Loucy (cell line): ENCODE measurements at regions not wholly inside any gene's neighbourhood (a gene's known extent, or its start where the extent isn't known, plus 50 kb on each side); places are given as distances from the start of the nearest gene placed in this dataset.

Experiments used
- H2AFZ ChIP-seq: fragments of 200-600 bp; sonication (generic); 2 replicates; pipeline ENCODE4 v1.6.0; 2016; ENCODE audit warnings: antibody characterized with exemption, mild to moderate bottlenecking, low read length, moderate library complexity
- H3F3A ChIP-seq: fragments of 200-600 bp; 2 replicates; pipeline ENCODE4 v1.6.0; 2016; ENCODE audit warnings: antibody characterized with exemption, low read depth, mild to moderate bottlenecking
- H3K27me3 ChIP-seq: fragments of 200-600 bp; sonication (generic); 2 replicates; pipeline ENCODE4 v1.6.1; 2014; ENCODE audit warnings: low read length, mild to moderate bottlenecking; ENCODE audit not compliant: insufficient read depth, poor library complexity, severe bottlenecking
- H3K36me3 ChIP-seq: fragments of 200-600 bp; sonication (generic); 2 replicates; pipeline ENCODE4 v1.6.1; 2016; ENCODE audit warnings: low read length; ENCODE audit not compliant: insufficient read depth
- H3K4me1 ChIP-seq: fragments of 200-600 bp; sonication (generic); 2 replicates; pipeline ENCODE4 v1.5.1; 2014; ENCODE audit warnings: low read length, mild to moderate bottlenecking; ENCODE audit not compliant: insufficient read depth, poor library complexity, severe bottlenecking
- H3K4me2 ChIP-seq: fragments of 200-600 bp; sonication (generic); 2 replicates; pipeline ENCODE4 v1.6.0; 2014; ENCODE audit warnings: antibody characterized with exemption, low read length, low read depth, mild to moderate bottlenecking; ENCODE audit not compliant: poor library complexity, severe bottlenecking
- H3K4me3 ChIP-seq: fragments of 200-600 bp; sonication (generic); 2 replicates; pipeline ENCODE4 v1.5.1; 2014; ENCODE audit warnings: low read length, mild to moderate bottlenecking, mixed read lengths; ENCODE audit not compliant: poor library complexity, severe bottlenecking
- H3K79me2 ChIP-seq: fragments of 200-600 bp; sonication (generic); 2 replicates; pipeline ENCODE4 v1.6.1; 2014; ENCODE audit warnings: low read length; ENCODE audit not compliant: insufficient read depth
- H3K9ac ChIP-seq: fragments of 200-600 bp; sonication (generic); 2 replicates; pipeline ENCODE4 v1.6.0; 2014; ENCODE audit warnings: mild to moderate bottlenecking, low read depth, low read length, moderate library complexity; ENCODE audit not compliant: poor library complexity, severe bottlenecking
- H3K9me2 ChIP-seq: fragments of 200-600 bp; sonication (generic); replicated peaks from 2 replicates; pipeline ENCODE4 v1.6.1; 2016; ENCODE audit warnings: low read depth, low read length, mixed read lengths
- H3K9me3 ChIP-seq: fragments of 200-600 bp; sonication (generic); 2 replicates; pipeline ENCODE4 v1.6.1; 2014; ENCODE audit warnings: mild to moderate bottlenecking, antibody characterized with exemption, low read length, low read depth; ENCODE audit not compliant: insufficient read depth
- H4K20me1 ChIP-seq: fragments of 200-600 bp; sonication (generic); 2 replicates; pipeline ENCODE4 v1.6.0; 2014; ENCODE audit warnings: antibody characterized with exemption, low read length, mild to moderate bottlenecking; ENCODE audit not compliant: insufficient read depth, poor library complexity, severe bottlenecking
- EZH2phosphoT487 ChIP-seq: fragments of 200-600 bp; IDR thresholded peaks from 2 replicates; pipeline ENCODE4 v1.6.1; 2018; ENCODE audit warnings: antibody characterized with exemption, mild to moderate bottlenecking, moderate library complexity, borderline replicate concordance
- TF ChIP-seq, protein P1 (sequence below): fragments of 200-600 bp; sonication (generic); conservative IDR thresholded peaks from 2 replicates; pipeline ENCODE4 v1.5.1; 2014; ENCODE audit warnings: mild to moderate bottlenecking, antibody characterized with exemption, low read length

DNA sequence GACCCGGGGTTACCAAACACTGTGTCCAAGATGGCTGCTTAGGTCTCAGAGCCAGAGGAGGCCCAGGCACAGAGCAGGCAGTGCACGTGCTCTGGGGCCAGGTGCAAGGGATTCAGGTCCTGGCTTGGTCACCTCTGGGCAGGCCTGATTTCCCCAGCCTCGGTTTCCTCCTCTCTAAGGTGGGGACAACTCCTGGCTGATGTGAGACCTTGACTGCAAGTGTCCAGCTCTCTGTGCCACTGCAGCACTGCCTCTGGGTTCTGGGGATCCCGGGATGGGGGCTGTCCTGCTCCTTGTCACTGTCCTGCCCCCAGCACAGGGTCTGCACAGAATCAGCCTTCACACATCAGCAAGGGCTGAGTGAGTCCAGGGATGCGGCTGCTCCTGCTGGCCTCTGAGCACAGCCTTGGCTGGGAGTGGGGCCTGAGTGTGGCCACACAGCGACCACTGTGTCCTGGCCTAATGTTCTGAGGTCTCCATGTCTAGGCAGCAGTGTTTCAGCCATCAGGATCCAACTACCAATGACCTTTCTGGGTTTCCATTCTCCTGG lies 170.2 kb upstream of the HDAC4 start:
- H3K4me1 ChIP-seq, result no peaks in the 10 kb centered on the region
- H3K27me3 ChIP-seq, result no peaks in the 10 kb centered on the region
- no peaks in the 10 kb centered on the region for H3K36me3 ChIP-seq
- H3K4me3 ChIP-seq, result no peak overlapping the region
- peaks cover 10% of the 10 kb centered on the region; the same call in 1 of the 2 replicates for H3K9me3 ChIP-seq
- TF ChIP-seq, protein P1, sequence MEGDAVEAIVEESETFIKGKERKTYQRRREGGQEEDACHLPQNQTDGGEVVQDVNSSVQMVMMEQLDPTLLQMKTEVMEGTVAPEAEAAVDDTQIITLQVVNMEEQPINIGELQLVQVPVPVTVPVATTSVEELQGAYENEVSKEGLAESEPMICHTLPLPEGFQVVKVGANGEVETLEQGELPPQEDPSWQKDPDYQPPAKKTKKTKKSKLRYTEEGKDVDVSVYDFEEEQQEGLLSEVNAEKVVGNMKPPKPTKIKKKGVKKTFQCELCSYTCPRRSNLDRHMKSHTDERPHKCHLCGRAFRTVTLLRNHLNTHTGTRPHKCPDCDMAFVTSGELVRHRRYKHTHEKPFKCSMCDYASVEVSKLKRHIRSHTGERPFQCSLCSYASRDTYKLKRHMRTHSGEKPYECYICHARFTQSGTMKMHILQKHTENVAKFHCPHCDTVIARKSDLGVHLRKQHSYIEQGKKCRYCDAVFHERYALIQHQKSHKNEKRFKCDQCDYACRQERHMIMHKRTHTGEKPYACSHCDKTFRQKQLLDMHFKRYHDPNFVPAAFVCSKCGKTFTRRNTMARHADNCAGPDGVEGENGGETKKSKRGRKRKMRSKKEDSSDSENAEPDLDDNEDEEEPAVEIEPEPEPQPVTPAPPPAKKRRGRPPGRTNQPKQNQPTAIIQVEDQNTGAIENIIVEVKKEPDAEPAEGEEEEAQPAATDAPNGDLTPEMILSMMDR, result no peak
- TF ChIP-seq EZH2phosphoT487, result no peak
- no peaks in the 10 kb centered on the region for H3K79me2 ChIP-seq
- no peaks in the 10 kb centered on the region for H3K9me2 ChIP-seq
- no peaks in the 10 kb centered on the region for H3F3A ChIP-seq
- no peak overlapping the region for H2AFZ ChIP-seq
- no peaks in the 10 kb centered on the region for H4K20me1 ChIP-seq
- no peak overlapping the region for H3K9ac ChIP-seq
- H3K4me2 ChIP-seq, result no peak overlapping the region

- Histone ChIP-seq H3K4me2 (no peak overlapping the region), H3K9ac (no peak overlapping the region), H3K9me2 (no peaks in the 10 kb centered on the region), H3K36me3 (no peaks in the 10 kb centered on the region), H4K20me1 (no peaks in the 10 kb centered on the region), H3K9me3 (peaks cover 7% of the 10 kb centered on the region; the same call in 1 of the 2 replicates), H3K4me3 (no peak overlapping the region), H3K27me3 (no peaks in the 10 kb centered on the region), H3K4me1 (no peaks in the 10 kb centered on the region), H3F3A (no peaks in the 10 kb centered on the region), H2AFZ (no peak overlapping the region), H3K79me2 (no peaks in the 10 kb centered on the region)
- TF ChIP-seq, protein P1, result no peak
- no peak for TF ChIP-seq EZH2phosphoT487
These were observed 169.6 kb upstream of the HDAC4 start for GRCh38 chr2:239570216-239570925.

GRCh38 chr2:239569401-239570090 lies 168.7 kb upstream of the HDAC4 start:
- H3K9me3 ChIP-seq, result peaks cover 3% of the 10 kb centered on the region; the same call in 1 of the 2 replicates
- TF ChIP-seq, protein P1, result no peak
- H4K20me1 ChIP-seq, result no peaks in the 10 kb centered on the region
- H3F3A ChIP-seq, result no peaks in the 10 kb centered on the region
- H3K4me2 ChIP-seq, result no peak overlapping the region
- H3K36me3 ChIP-seq, result no peaks in the 10 kb centered on the region
- H3K4me3 ChIP-seq, result no peak overlapping the region
- no peaks in the 10 kb centered on the region for H3K79me2 ChIP-seq
- H2AFZ ChIP-seq, result no peak overlapping the region
- H3K9me2 ChIP-seq, result no peaks in the 10 kb centered on the region
- H3K4me1 ChIP-seq, result no peaks in the 10 kb centered on the region
- no peaks in the 10 kb centered on the region for H3K27me3 ChIP-seq
- H3K9ac ChIP-seq, result no peak overlapping the region
